Thymus (tissue), 11 donors: ENCODE measurements at regions not wholly inside any gene's neighbourhood (a gene's known extent, or its start where the extent isn't known, plus 50 kb on each side); places are given as distances from the start of the nearest gene placed in this dataset.
"Not testable (repeated sequence)": the region's sequence is repeated elsewhere in the genome, so short reads cannot be mapped to it uniquely, and the experiment has no call there.

ENCODE experiments used
- DNase-seq, 9 donors: peaks; one replicate each; pipeline ENCODE4 v3.0.0-alpha.2; 2013; ENCODE audit warnings: low spot score in 9 of 9, low read depth in 6 of 9, missing footprints in 1 of 9
- H3K27ac ChIP-seq, 2 donors: one replicate each; pipeline ENCODE4 v1.5.1; 2013; ENCODE audit warnings: control low read depth in 1 of 2, low read depth in 1 of 2, low read length in 1 of 2, mild to moderate bottlenecking in 1 of 2, moderate library complexity in 1 of 2
- H3K27me3 ChIP-seq, 2 donors: one replicate each; pipeline ENCODE4 v1.5.1; 2013; ENCODE audit warnings: low read length in 1 of 2; ENCODE audit not compliant: control insufficient read depth in 2 of 2, insufficient read depth in 1 of 2
- H3K36me3 ChIP-seq, 2 donors: one replicate each; pipeline ENCODE4 v1.5.1; 2013; ENCODE audit warnings: low read length in 1 of 2, mild to moderate bottlenecking in 1 of 2, moderate library complexity in 1 of 2; ENCODE audit not compliant: control insufficient read depth in 2 of 2, insufficient read depth in 2 of 2
- H3K4me1 ChIP-seq, 2 donors: one replicate each; pipeline ENCODE4 v1.5.1; 2013; ENCODE audit warnings: low read length in 2 of 2; ENCODE audit not compliant: control insufficient read depth in 2 of 2, insufficient read depth in 2 of 2
- H3K4me3 ChIP-seq, 2 donors: one replicate each; pipeline ENCODE4 v1.5.1; 2013; ENCODE audit warnings: low read length in 2 of 2, control low read depth in 1 of 2, mild to moderate bottlenecking in 1 of 2
- H3K9me3 ChIP-seq, 2 donors: one replicate each; pipeline ENCODE4 v1.5.1; 2013; ENCODE audit warnings: low read length in 1 of 2, mild to moderate bottlenecking in 1 of 2; ENCODE audit not compliant: control insufficient read depth in 2 of 2, insufficient read depth in 1 of 2
- WGBS: extraction: QIAGEN DNeasy Blood & Tissue Kit; methylation state at CpG from one replicate; pipeline ENCODE4 v1.1.7; 2013; 5-methylcytosine and 5-hydroxymethylcytosine counted together
- donor health status: healthy.

- Histone ChIP-seq H3K9me3 (peaks cover 0 to 1% of the 10 kb centered on the region in 2 donors), H3K4me1 (no peaks in the 10 kb centered on the region), H3K27me3 (peaks cover 14 to 45% of the 10 kb centered on the region in 2 donors), H3K27ac (no peak overlapping the region), H3K36me3 (no peaks in the 10 kb centered on the region), H3K4me3 (no peak overlapping the region)
- DNase-seq = no peak
- 39% methylated on average over 5 of the region's 5 CpGs for WGBS
Observed at GRCh38 chr6:165843121-165843520, 180.1 kb upstream of the PDE10A start.

- 50% methylated on average over 12 of the region's 12 CpGs for WGBS
- peaks cover 14 to 40% of the 10 kb centered on the region in 2 donors for H3K27me3 ChIP-seq
- H3K36me3 ChIP-seq = no peaks in the 10 kb centered on the region
- H3K4me1 ChIP-seq = no peaks in the 10 kb centered on the region
- H3K4me3 ChIP-seq = no peak overlapping the region
- peaks cover 0 to 1% of the 10 kb centered on the region in 2 donors for H3K9me3 ChIP-seq
- no peak for DNase-seq
- H3K27ac ChIP-seq = no peak overlapping the region
Observed at GRCh38 chr6:165842281-165842936, 179.4 kb upstream of the PDE10A start.

GRCh38 chr6:165841153-165841558 lies 178.1 kb upstream of the PDE10A start:
- no peak for DNase-seq
- Histone ChIP-seq H3K27ac (no peak overlapping the region), H3K27me3 (peaks cover 8 to 28% of the 10 kb centered on the region in 2 donors), H3K36me3 (no peaks in the 10 kb centered on the region), H3K9me3 (no peaks in the 10 kb centered on the region), H3K4me3 (no peak overlapping the region), H3K4me1 (no peaks in the 10 kb centered on the region)
- WGBS = 89% methylated on average over 9 of the region's 9 CpGs

- H3K4me3 ChIP-seq = no peak overlapping the region
- no peaks in the 10 kb centered on the region for H3K36me3 ChIP-seq
- peaks cover 0 to 1% of the 10 kb centered on the region in 2 donors for H3K9me3 ChIP-seq
- peaks cover 0 to 24% of the 10 kb centered on the region in 2 donors for H3K27me3 ChIP-seq
- peaks cover 0 to 10% of the 10 kb centered on the region in 2 donors for H3K4me1 ChIP-seq
- no peak overlapping the region for H3K27ac ChIP-seq
- DNase-seq = no peak
- 42% methylated on average over 9 of the region's 9 CpGs for WGBS
Observed at GRCh38 chr6:165837948-165838745, 175.1 kb upstream of the PDE10A start.

GRCh38 chr6:165836648-165837047 lies 173.6 kb upstream of the PDE10A start:
- DNase-seq, H3K9me3 ChIP-seq, H3K36me3 ChIP-seq, H3K27ac ChIP-seq, H3K4me3 ChIP-seq: not testable (repeated sequence)
- Histone ChIP-seq H3K27me3 (peaks cover 0 to 24% of the 10 kb centered on the region in 2 donors), H3K4me1 (peaks cover 0 to 19% of the 10 kb centered on the region in 2 donors)
- 94% methylated on average over 4 of the region's 4 CpGs for WGBS

- Histone ChIP-seq H3K27me3 (peaks cover 0 to 24% of the 10 kb centered on the region in 2 donors), H3K9me3 (peaks cover 0 to 1% of the 10 kb centered on the region in 2 donors), H3K4me3 (no peak overlapping the region), H3K36me3 (no peaks in the 10 kb centered on the region), H3K4me1 (peaks cover 0 to 20% of the 10 kb centered on the region in 2 donors), H3K27ac (no peak overlapping the region)
- 55% methylated on average over 13 of the region's 13 CpGs for WGBS
- DNase-seq = no peak
Observed at GRCh38 chr6:165835410-165835851, 172.4 kb upstream of the PDE10A start.

GRCh38 chr6:165834613-165835259 lies 171.7 kb upstream of the PDE10A start:
- peaks cover 0 to 24% of the 10 kb centered on the region in 2 donors for H3K27me3 ChIP-seq
- peak in 1 of 9 donors; percentile 28 for DNase-seq
- no peaks in the 10 kb centered on the region for H3K36me3 ChIP-seq
- H3K4me3 ChIP-seq = no peak overlapping the region
- 63% methylated on average over 11 of the region's 11 CpGs for WGBS
- peaks cover 0 to 20% of the 10 kb centered on the region in 2 donors for H3K4me1 ChIP-seq
- H3K9me3 ChIP-seq = peaks cover 0 to 1% of the 10 kb centered on the region in 2 donors
- no peak overlapping the region for H3K27ac ChIP-seq

- H3K9me3 ChIP-seq = peaks cover 0 to 1% of the 10 kb centered on the region in 2 donors
- H3K27me3 ChIP-seq = peaks cover 0 to 24% of the 10 kb centered on the region in 2 donors
- 89% methylated on average over 3 of the region's 3 CpGs for WGBS
- DNase-seq = peak in 1 of 9 donors; percentile 28
- H3K4me3 ChIP-seq = no peak overlapping the region
- no peak overlapping the region for H3K27ac ChIP-seq
- H3K36me3 ChIP-seq = no peaks in the 10 kb centered on the region
- peaks cover 0 to 20% of the 10 kb centered on the region in 2 donors for H3K4me1 ChIP-seq
Observed at GRCh38 chr6:165833355-165833754, 170.3 kb upstream of the PDE10A start.
